BE2C (cell line): ENCODE measurements at regions not wholly inside any gene's neighbourhood (a gene's known extent, or its start where the extent isn't known, plus 50 kb on each side); places are given as distances from the start of the nearest gene placed in this dataset.
A peak's percentile ranks its signal among the peaks of the same experiment; 100 is the strongest.

Experiments
- DNase-seq: peaks from one replicate; pipeline ENCODE4 v3.0.0-alpha.2; 2020
- H3K27me3 ChIP-seq: fragments of 250-450 bp; sonication (Bioruptor Pico); 2 replicates; pipeline ENCODE4 v1.5.1; 2020; ENCODE audit warnings: mild to moderate bottlenecking
- H3K36me3 ChIP-seq: fragments of 250-450 bp; sonication (Bioruptor Pico); 2 replicates; pipeline ENCODE4 v1.5.1; 2020; ENCODE audit warnings: mild to moderate bottlenecking
- H3K4me1 ChIP-seq: fragments of 250-450 bp; sonication (Bioruptor Pico); 2 replicates; pipeline ENCODE4 v1.5.1; 2020
- H3K4me3 ChIP-seq: 2 replicates; pipeline ENCODE4 v1.5.1; 2011; ENCODE audit warnings: low read depth, low read length
- H3K9me3 ChIP-seq: fragments of 250-450 bp; sonication (Bioruptor Pico); 2 replicates; pipeline ENCODE4 v1.5.1; 2020
- TF ChIP-seq, protein P1 (sequence below): IDR thresholded peaks from 2 replicates; pipeline ENCODE4 v1.5.1; 2012; ENCODE audit warnings: mild to moderate bottlenecking, low read depth, low read length

DNA sequence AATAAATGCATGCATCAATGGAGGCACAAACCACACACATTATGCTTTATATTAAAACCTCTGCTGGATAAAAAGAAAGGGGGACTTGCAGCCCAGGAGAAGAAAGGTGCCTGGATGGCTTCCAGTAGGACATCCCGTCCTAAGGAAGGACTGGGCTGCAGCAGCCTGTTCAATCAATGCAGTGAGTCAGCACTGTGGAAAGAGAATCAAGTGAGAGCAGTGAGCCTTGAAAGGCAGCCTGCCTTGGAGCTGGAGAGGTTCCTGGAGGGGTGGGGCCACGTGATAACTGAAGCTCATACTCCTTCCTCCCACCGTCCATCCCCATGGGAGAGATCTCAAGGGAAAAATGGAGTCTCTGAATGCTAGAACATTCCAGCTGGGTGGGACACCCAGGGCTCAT is 501.2 kb downstream of the ADRA2A start:
- DNase-seq = peak; percentile 39

DNA sequence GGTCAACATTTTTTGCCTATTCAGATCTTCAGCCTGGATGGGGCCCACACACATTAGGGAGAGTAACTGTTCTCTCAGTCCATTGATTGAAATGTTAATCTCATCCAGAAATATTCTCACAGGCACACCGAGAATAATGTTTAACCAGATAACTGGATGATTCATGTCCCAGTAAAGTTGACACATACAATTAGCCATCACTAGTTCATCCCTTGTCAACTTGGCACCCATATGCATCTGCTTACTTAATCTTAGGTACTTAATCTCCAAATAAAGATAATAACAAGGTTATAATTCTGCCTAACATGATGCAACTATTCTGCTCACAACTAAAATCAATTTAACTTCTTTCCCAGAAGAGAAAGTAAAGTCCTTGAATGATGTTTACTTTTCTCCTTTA is 502.6 kb downstream of the ADRA2A start:
- TF ChIP-seq, protein P1, sequence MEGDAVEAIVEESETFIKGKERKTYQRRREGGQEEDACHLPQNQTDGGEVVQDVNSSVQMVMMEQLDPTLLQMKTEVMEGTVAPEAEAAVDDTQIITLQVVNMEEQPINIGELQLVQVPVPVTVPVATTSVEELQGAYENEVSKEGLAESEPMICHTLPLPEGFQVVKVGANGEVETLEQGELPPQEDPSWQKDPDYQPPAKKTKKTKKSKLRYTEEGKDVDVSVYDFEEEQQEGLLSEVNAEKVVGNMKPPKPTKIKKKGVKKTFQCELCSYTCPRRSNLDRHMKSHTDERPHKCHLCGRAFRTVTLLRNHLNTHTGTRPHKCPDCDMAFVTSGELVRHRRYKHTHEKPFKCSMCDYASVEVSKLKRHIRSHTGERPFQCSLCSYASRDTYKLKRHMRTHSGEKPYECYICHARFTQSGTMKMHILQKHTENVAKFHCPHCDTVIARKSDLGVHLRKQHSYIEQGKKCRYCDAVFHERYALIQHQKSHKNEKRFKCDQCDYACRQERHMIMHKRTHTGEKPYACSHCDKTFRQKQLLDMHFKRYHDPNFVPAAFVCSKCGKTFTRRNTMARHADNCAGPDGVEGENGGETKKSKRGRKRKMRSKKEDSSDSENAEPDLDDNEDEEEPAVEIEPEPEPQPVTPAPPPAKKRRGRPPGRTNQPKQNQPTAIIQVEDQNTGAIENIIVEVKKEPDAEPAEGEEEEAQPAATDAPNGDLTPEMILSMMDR = no peak
- no peak for DNase-seq

More for the DNA sequence above, 501.2 kb downstream of the ADRA2A start:
- Histone ChIP-seq H3K4me3 (no peak overlapping the region), H3K27me3 (no peaks in the 10 kb centered on the region), H3K36me3 (no peaks in the 10 kb centered on the region), H3K4me1 (peaks cover 3% of the 10 kb centered on the region), H3K9me3 (no peaks in the 10 kb centered on the region)
- TF ChIP-seq, protein P1 = no peak

DNA sequence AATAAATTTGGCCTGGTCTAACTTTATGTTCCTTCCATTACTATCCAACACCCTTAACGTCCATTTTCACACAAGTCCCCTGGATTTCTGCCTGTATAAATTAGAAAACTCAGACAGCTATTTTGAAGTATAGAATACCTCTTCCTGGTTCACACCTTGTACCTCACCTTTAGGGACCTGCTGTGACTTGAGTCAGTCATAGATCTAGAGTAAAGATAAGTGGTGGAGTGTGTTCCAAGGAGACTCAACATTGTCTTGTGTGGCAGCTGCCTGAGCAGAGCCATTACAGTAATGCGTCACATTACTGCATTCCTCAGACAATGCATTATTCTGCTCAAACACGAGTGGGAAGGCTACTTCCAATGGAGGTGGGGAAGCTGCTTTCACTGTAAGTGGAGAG is 513.9 kb downstream of the ADRA2A start:
- TF ChIP-seq, protein P1 = no peak
- H3K27me3 ChIP-seq = no peaks in the 10 kb centered on the region
- H3K4me3 ChIP-seq = no peak overlapping the region

More for the DNA sequence above, 502.6 kb downstream of the ADRA2A start:
- no peak overlapping the region for H3K4me3 ChIP-seq
- no peaks in the 10 kb centered on the region for H3K36me3 ChIP-seq
- peaks cover 3% of the 10 kb centered on the region for H3K4me1 ChIP-seq
- no peaks in the 10 kb centered on the region for H3K27me3 ChIP-seq
- H3K9me3 ChIP-seq = no peaks in the 10 kb centered on the region

DNA sequence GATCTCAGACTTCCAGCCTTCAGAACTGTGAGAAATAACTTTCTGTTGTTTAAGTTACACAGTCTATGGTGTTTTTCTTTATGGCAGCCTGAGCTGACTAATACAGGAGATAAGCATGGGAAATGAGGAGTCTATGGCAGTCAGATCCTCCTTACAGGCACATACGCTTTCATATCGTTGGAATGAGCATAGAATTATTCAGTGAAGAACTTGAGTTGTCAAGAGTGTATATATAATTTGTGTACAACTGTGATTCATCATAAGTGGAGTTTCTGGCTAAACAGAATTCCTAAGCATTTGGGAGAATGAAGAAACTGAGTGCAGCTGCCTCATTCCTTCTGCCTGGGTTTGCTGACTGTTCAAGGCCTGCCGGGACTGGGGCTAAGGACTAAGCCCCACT is 516.7 kb downstream of the ADRA2A start:
- H3K36me3 ChIP-seq = no peaks in the 10 kb centered on the region
- DNase-seq = no peak

More for the DNA sequence above, 513.9 kb downstream of the ADRA2A start:
- no peaks in the 10 kb centered on the region for H3K4me1 ChIP-seq
- H3K9me3 ChIP-seq = no peaks in the 10 kb centered on the region
- no peak for DNase-seq
- no peaks in the 10 kb centered on the region for H3K36me3 ChIP-seq

DNA sequence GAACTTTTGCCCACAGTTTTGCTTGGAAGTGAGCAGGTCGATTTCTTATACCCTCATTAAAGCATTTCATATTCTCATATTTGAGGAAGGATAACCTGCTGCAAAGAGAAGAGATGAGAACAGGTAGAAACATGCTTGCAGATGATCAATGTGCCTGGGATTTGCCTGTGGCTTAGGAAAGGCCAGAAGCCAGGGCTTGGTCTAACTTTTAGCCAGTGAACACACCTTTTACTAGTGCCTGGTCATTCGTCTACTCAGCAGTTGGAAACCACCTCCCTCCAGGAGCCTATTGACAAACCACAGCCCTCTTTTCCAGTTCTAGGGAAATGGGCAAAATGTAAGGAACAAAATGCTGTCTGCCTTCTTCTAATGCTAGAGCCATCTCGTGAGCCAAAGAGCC is 518.3 kb downstream of the ADRA2A start:
- TF ChIP-seq, protein P1 = no peak

More for the DNA sequence above, 516.7 kb downstream of the ADRA2A start:
- TF ChIP-seq, protein P1 = no peak
- Histone ChIP-seq H3K9me3 (no peaks in the 10 kb centered on the region), H3K4me1 (no peaks in the 10 kb centered on the region), H3K4me3 (no peak overlapping the region), H3K27me3 (no peaks in the 10 kb centered on the region)

DNA sequence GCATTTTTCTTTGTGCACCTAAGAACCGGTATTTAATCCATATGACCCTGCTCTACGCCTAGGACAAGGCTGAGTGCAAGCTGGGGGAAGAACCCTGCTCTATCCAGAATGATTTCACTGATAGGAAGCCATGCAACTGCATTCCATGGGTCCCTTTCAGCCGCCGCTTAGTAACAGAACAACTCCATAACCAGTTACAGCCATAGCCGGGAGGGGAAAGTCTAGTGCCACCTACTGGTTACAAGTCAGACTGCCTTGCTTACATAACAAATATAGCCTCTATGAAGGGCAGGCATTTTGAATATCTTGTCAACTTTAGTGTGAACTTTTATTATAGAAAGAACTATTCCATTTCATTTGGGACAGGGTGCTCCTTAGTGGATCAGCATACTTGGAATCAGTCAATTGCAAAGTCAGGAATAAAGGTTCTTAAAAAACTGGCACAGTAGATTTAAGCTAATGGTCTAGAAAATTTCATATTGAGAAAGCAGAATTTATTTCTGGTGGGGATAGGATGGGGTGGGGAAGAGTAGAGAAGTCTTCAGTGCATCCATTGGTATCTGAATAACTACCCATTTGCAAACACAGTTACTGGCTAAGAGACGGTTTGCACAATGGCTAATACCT is 521.7 kb downstream of the ADRA2A start:
- Histone ChIP-seq H3K4me3 (no peak overlapping the region), H3K4me1 (no peaks in the 10 kb centered on the region), H3K9me3 (no peaks in the 10 kb centered on the region), H3K27me3 (no peaks in the 10 kb centered on the region), H3K36me3 (no peaks in the 10 kb centered on the region)
- DNase-seq = peak; percentile 65
- TF ChIP-seq, protein P1 = peak; percentile 94

More for the DNA sequence above, 518.3 kb downstream of the ADRA2A start:
- no peaks in the 10 kb centered on the region for H3K36me3 ChIP-seq
- H3K4me3 ChIP-seq = no peak overlapping the region
- H3K4me1 ChIP-seq = no peaks in the 10 kb centered on the region
- DNase-seq = no peak
- no peaks in the 10 kb centered on the region for H3K9me3 ChIP-seq
- H3K27me3 ChIP-seq = no peaks in the 10 kb centered on the region
